HS-5 (cell line): ENCODE measurements at regions not wholly inside any gene's neighbourhood (a gene's known extent, or its start where the extent isn't known, plus 50 kb on each side); places are given as distances from the start of the nearest gene placed in this dataset.

ENCODE experiments used
- DNase-seq: peaks from one replicate; pipeline ENCODE4 v3.0.0-alpha.2; 2012; ENCODE audit warnings: low read depth

DNA sequence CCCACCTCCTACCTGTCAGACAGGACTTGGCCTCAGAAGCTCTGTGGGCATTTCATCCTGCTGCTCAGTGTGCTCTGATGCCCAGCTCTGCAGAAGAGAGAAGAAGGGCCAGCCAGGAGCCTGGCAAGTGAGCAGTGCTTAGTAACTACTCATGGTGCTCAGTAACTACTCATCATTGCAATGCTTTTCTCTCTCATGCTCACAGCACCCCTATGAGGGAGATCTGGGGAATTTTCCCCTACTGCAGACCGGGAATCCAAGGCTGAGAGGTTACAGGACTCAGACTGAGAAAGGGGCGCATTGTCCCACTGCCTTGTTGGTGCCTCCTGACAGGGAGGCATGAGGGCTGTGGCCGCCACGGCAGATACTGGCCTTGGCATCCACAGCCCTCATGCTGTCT lies 261.1 kb downstream of the C16orf95 start:
- no peak for DNase-seq

DNA sequence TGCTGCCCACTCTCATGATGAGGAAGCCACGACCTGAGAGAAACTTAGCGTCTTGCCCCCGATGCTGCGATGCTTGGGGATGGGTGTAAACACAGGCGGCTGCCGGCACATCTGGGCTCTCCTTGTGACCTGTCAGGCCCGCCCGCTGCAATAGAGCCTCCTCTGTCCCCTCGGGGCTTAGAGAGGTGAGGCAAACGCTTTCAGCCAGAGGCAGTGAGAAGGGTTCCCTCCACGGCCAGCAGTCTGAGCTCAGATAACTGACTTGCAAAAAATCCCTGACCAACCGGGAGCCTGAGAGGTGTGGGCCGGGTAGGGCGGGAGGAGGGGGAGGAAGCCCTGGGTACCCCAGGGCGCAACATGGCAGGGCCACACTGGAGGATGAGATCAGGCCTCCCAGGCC lies 260.6 kb downstream of the C16orf95 start:
- no peak for DNase-seq

DNA sequence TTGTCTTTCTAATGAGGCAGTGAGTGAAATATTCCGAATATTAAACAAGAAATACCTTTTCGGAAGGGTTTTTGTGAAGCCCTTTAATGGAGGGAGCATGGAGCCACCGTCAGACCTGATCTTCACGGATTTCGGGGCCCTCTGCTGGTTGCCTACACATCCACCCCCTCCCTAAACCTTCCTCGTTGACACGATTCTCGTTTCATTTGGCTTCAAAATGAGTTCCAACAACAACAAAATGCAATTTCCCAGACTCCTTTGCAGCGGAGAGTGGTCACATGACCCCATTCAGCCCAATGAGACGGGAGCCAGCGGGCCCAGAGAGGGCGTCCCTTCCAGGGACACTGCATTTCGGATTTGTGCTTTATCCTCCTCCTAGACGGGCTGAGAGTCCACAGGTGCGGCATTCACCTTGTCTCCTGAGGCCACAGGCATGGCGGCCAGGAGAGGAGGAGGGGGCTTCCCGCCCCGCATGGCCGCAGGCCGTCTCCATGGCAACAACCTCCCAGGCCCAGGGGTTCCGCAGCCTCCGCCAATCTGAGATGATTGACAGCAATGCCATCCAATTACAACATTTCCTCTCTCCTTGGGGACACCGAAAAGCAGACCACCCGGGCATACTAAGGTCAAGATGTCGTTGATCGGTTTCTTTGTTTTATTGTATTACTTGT lies 259.8 kb downstream of the C16orf95 start:
- no peak for DNase-seq

DNA sequence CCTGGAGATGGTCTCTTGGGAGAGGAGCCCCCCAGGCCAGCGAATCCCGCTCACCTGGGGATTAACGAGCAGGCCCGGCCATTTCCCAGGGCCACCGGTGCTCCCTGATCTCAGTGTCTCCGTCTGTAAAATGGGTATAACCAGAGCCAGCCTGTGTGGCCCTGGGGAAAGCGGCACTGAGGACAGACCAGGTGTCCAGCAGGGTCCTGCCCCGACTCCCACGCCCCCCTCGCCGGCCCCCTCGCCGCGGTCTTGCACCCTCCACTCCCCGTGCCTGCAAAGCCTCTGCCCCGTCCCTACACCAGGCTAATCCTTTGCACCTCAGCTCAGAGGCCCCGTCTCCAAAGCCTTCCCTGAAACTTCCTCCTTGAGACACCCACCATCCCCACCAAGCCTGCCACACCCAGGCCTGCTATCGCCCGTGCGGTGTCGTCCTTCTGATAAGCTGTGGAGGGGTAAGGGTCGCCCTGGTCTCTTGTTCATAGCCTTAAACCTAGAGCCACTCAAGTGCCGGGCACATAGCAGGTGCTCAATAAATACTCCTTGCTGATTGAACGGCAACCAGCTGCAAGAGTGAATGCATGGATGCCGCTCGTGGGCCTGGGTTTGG lies 259.1 kb downstream of the C16orf95 start:
- no peak for DNase-seq

DNA sequence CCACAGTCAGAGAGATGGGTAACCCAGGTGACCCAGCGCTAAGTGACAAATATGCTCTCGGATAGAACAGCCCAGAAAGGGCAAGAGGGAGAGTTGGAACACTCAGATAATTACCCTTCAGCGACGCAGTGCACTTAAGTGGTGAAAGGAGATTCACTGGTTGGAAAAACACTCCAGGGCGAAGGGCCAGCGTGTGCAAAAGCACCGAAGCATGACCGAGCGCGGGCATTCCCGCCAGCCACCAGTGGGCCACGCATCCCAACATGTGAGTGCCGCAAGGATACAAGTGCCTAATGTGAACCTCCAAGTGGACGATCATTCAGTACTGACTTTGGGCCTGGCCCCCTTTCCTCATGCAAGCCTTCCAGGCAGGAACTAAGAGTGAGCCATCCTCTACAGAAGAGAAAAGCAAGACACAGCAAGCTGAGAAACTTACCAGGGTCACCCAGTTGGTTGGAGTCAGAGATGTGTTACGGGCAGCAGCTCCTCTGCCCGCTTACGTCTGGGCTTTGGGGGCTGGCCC lies 258.4 kb downstream of the C16orf95 start:
- no peak for DNase-seq

DNA sequence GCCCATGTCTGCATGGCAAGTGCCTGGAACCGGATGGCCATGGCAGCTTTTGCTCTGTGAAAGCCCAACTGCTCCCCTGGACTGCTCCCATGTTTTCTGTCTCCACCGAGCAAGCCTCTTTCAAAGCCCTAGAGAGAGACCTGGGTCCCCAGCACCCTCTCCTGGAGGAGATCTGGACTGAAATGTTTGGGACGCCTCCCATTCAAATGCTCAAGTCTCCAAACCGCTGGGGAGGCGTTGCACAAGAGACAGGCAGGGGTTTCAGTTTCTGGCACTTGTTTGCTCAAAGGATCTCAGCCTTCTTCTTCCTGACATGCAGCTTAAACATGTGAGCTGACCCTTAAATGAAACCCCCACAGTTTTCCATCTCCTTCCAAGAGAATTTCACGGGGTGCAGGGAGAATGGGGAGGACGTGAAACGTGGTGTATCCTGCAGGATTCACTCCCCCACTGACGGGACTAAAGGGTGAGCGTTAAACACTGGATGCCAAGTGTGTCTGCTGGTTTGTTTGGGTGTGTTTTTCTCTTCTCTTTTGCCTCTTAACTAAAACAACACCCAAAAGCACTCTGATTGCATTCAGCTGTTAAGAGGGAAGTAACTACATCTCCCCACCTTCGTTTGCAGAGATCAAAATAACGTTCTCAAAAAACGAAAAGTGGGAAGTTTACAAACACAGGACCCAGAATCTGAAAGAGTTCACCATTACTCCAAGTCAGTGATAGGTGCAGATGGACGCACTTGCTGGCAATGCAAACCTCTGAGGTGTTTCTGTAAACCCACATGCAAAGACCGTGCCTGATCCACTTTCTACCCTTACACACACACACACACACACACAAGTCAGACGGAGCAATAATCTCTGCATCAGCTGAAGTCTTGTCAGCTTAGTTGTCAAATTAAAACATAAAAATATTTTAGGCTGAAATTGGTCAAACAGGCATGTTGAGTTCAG lies 256.9 kb downstream of the C16orf95 start:
- no peak for DNase-seq

DNA sequence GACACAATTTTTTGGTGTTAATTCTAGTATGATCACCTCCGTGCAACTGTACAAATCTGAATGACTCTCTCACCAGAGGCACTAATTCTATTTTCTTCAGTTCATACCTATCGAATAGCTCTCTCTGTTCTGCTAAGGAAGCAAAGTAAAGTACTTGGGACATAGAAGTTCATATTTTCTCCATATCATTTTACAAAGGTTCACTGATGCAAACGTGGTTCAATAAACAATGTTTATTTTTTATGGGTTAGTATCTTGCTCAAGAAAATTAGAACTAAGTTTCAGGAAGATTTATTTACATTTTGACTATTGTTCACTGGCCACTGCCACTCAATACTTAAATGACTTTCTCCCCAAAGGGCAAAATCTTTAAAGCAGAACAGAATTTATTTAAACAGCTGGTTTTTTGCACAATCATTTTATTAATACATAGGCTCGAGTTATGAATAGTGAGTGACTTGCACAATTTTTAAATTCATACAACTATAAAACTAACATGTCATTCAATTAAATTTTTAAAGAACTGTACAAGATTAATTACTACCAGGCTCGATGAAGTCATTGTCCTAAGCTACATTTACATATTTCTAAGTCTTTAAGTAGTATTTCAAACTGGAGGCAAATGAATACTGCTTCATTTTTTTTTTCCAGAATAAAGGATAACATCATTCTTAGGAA lies 255.8 kb downstream of the C16orf95 start:
- no peak for DNase-seq

DNA sequence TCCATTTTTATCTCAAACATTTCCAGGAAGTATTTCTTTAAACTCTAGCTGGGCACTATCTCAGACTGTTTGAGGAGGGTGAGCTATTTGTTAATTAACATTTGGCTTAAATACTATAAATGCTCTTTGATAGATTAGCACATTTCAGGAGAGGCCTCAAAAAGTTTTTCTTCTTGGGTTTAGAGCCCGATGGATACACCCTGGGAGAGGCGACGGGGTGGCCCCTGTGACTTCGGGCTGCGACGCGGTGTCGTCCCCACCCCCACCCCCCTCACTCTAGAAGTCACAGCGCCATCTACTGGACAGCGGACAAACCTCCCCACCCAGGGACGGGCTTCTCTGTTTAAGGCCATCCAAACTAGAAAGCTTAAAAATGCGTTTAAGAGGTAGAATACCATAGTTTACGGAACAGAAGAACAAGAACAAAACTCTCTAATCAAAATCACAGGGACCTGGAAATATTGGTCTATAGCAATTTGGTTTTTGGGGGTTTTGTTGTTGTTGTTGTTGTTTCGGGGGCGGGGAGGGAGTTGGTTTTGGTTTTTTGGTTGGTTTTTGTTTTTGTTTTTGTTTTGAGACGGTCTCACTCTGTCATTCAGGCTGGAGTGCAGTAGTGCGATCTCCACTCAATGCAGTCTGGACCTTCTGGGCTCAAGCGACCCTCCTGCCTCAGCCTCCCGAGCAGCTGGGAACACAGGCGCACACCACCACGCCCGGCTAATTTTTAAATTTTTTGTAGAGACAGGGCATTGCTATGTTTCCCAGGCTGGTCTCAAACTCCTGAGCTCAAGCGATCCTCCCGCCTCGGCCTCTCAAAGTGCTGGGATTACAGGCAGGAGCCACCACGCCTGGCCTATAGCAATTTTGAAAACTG lies 254.4 kb downstream of the C16orf95 start:
- DNase-seq = no peak

DNA sequence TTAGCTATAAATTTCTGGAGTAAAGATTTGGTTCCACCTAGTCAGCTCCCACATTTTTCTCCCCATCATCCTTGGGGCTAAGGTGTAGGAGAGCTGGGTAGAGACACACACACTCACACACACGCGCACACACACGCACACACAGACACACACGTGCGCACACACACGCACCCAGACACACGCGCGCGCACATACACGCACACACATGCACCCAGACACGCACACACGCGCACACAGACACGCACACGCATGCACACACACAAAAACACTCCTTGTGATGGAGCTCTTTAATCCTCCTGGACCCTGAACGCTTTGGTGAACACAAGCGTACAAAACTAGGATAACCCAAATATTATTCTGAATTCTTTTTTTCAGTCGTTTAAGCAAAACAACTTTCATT lies 253.6 kb downstream of the C16orf95 start:
- DNase-seq = no peak

DNA sequence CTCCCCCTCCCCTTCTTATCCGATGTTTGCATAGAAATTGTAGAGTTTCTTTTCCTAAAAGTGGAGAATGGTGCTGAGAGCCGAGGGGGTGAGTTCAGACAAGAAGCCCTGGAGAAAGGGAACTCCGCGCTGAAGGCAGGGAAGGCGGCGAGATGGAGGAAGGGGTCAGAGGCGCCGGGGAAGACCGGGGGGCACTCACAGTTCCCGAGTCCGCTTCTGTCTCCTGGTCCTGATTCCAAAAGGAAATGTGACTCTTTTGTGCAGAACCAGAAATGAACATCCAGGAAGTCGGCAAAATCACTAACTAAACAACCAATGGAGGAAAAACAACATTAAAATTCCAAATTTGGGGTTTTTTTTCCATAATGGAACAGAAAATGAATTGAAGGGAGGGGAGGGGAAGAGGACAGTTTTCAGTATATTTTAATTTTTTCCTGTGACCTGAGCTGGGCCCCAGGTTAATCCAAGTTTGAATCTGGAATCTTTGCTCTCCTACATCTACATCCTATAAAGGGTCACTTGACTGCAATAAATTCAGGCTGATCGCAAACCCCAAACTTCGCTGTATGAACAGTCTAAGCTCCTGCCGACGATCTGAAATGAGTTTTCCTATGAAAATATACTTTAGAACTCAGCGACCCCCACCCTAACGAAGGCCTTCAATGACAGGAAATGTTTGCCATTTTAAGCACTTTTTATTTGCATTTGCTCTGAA lies 252.3 kb downstream of the C16orf95 start:
- DNase-seq = no peak

DNA sequence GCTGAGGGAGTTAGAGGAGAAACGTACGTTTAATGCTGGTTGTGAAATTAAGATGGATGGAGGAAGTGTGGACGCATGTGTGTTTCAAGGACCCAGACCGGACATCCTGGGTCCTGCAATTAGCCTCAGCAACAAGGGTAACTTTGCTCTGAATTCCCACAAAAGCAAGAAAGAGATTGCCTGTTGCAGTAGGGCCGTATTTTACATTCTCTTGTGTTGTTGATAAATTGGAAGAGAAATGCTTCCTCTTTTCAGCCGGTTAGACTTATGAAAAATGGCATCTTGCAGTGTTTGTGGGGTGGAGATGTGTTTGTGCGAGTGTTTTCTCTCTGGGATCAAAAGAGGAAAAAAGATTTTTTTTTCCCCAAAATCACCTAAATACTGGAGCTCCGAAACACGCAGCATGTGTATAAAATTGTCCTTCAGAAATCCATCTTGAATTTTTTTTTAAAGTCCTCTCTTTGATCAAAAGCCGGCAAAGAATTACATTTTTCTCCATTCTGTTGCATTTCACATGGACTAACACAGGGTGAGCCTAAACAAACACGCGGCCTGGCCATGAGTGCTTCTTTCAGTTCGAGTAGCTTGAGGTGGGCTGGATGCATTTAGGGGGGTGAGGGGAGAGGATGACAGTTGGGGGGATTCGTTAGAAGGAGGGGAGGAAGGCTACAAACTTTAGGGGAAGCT lies 251.6 kb downstream of the C16orf95 start:
- no peak for DNase-seq

DNA sequence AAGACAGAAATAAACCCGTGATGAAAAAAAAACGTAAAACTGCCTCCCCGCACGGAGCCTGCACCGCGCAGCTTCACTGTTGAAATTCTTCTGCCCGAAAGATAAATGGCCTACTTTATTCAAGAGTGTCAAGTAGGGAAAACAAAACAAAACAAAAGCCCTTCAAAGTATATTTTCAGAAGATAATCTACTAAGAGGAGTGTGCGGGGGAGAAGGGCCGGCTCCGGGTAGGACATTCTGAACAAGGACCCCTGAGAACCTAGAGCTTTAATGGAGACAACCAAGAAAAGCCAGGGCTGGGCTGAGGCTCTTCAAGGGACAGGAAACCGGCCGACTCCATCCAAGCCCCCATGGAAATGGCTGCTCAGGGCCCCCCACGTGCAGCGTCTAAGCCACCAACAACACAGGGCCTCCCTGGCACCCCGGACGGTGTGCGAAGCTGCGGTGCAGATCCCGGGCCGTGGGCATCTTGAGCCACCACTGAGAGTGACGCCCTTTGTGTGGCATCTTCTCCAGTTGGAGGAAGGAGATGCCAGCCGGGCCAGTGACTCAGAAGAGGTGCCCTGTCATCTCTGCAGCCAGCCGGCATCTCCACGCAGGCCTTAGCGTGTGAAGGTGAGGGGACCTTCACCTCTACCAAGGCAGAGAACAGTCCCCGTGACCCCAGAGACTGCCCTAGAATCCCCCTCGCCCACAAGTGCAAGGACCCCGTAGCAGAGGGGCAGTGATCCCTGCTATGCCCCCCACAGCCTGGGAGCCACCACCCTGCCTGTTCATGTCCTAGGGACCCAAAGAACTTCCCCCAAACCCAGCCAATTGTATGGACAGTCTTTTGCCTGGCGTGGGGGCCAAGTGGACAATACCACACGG lies 250.8 kb downstream of the C16orf95 start:
- DNase-seq = no peak

DNA sequence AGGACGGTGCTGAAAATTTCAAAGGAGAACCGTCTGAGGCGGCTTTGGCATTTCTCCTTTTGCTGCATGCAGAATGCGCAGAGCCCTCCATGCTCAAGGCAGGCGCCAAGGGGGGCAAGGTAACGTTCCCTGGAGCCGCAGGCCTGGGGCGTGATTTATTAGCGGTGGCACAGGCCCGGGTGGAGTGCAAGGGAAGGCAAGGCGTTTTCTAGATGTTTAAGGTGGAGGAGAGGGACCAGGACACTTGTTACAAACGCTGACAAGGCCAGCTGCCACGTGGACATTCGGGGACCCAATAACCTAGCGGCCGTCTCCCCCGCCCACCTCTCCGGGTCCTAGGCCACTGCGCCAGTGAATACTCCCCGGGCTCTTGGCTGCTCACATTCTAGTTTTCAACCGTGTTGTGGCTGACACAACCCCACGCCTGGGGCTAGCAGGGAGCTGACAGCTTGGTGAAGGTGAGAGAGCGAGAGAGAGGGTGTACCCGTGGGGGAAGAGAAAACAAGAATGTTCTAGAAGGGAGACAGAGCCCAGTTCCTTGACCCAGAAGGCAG lies 250.1 kb downstream of the C16orf95 start:
- no peak for DNase-seq

DNA sequence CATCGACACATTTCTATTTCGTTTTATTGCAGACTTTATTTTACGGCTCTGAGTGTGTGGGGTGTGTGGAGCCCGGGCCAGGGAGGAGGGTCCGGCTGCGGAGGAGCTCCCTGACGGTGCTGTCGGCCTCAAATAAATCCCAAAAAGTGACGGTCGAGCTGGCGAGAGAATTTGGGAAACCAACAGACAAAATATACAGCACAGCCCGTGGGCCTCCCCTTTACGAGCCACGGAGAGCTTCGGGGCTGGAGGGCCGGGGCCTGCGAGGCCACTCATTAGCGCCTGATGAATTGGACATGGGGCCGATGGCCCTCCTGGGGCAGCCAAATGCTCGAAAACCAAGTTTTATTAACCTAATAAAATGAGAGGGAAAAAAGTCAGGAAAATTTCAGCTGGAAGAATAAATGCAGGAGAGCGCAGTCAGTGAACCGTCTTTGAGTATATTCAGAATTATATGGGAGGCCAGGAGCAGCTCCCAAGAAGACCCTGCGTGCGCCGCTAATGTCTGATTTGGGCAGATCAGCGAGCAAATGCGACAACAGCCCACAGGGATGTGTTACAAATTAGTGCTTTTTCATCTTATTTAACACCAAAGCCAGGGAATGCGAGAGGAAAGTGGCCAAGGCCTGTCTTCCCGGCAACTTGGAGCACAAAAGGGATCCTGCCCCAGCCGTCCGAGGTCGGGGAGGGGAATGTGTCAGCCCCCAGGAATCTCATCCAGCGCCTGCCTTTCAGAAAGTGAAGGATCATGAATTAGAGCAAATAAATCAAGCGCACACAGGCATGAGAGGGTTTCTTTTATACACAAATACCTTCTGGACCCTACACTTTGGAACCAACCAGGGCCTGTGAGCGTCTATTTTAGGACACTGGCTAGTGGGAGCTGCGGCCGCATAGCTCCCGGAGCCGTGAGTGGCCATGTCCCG lies 249.1 kb downstream of the C16orf95 start:
- DNase-seq = no peak

DNA sequence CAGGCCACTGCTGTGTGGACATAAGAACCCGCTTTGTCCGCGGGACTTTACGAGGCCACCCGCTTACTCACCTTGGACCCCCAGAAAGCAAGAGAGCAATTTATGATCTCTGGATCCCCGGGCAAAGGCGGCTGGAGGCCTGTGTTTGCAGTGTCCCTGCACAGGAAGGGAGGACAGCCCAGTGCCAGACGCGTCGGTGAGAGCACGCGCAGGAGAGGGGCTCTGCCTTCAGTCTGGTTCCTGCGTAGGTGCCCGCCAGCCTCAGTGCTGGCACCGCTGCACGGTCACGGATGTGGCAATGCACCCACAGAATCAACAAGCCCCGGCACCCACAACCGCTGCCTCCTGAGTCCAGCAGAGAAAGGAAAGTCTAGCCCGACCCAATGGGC lies 248.4 kb downstream of the C16orf95 start:
- no peak for DNase-seq

DNA sequence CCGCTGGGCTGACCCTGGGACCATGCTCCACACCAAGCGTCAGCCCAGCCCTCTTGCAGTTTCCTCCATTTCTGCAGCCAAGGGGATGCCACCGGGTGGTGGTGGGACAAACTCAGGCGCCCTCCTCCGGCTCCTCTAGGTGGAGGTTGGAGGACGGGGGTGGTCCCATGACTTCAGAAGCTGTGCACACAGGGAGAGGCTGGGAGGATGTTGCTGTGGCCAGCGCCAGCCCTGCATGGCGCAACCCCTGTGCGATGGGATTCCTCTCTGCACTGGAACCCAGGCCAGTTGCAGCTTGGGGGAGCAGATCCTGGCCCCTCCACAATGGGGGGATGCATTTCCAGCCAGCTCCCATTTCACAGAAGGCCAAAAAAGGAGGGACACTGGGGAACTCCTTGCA lies 246.5 kb downstream of the C16orf95 start:
- DNase-seq = no peak

DNA sequence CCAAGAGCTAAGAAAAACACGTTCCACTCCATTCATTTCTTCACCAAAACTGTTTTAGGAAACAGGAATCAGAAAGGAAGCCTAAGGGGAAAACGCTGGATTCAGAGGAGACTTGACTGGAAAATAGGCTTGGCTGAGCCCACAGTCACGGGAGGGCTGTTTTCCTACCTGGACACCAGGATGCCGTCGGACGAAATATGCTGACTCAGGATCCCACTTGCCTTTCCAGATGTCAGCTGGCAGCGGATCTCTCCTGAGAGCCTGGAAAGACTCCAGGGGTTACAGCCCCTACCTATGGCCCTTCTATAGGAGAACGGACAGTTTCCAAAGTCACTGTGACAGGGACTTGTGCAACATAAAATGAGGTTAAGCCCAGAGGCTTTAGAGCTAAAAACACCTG lies 245.1 kb downstream of the C16orf95 start:
- DNase-seq = no peak
